Esophagus muscularis mucosa (tissue), 4 donors: ENCODE measurements at regions not wholly inside any gene's neighbourhood (a gene's known extent, or its start where the extent isn't known, plus 50 kb on each side); places are given as distances from the start of the nearest gene placed in this dataset.

Experiments
- EP300 ChIP-seq: sonication (generic); formaldehyde crosslinking; IDR thresholded peaks from one replicate; pipeline ENCODE4 v1.6.1; 2017; ENCODE audit warnings: antibody characterized with exemption
- POLR2A ChIP-seq: fragments of 450-650 bp; IDR thresholded peaks from one replicate; pipeline ENCODE4 v1.6.1; 2017; ENCODE audit warnings: antibody characterized with exemption, moderate library complexity, mild to moderate bottlenecking, low read depth
- POLR2AphosphoS5 ChIP-seq, 2 donors: sonication (generic); formaldehyde crosslinking; IDR thresholded peaks; one replicate each; pipeline ENCODE4 v1.6.1; 2017; ENCODE audit warnings: antibody characterized with exemption in 2 of 2
- TF ChIP-seq, protein P1 (sequence below), 3 experiments: fragments of 200-600 bp in 2 of 3; fragments of 450-650 bp in 1 of 3; sonication (generic) in 2 of 3; IDR thresholded peaks; one replicate each; pipeline ENCODE4 v1.5.1; 2017 to 2019; ENCODE audit warnings: antibody characterized with exemption in 3 of 3, mild to moderate bottlenecking in 2 of 3, moderate library complexity in 1 of 3

DNA sequence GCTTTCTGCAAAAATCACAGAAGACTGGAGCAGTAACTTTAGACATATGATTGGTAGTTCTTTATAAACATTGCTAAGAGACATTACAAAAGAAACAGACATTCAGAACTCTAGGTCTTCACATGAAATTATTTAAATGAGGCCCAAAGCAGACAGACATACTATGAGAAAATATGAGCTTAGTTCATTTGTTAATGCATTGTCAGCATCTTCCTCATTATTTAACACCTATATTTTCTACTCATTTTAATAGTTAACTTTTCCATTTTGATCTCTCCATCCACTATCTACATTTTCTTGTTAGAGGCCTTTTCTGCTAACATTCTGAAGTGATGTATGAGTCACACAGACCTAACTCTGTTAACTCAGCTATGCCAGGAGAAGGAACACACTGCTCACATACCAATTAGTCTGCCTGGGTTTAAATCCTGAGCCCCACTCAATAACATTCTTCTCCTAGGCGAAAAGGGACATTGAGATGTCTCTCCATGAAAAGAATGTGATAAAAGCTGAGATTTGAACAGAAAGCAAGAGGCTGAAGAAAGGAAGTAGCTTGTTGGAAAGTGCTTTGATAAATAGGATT is 400.3 kb upstream of the PKDCC start:
- no peak for TF ChIP-seq POLR2AphosphoS5 (IDR thresholded peaks at IDR 0.05)
- TF ChIP-seq, protein P1, sequence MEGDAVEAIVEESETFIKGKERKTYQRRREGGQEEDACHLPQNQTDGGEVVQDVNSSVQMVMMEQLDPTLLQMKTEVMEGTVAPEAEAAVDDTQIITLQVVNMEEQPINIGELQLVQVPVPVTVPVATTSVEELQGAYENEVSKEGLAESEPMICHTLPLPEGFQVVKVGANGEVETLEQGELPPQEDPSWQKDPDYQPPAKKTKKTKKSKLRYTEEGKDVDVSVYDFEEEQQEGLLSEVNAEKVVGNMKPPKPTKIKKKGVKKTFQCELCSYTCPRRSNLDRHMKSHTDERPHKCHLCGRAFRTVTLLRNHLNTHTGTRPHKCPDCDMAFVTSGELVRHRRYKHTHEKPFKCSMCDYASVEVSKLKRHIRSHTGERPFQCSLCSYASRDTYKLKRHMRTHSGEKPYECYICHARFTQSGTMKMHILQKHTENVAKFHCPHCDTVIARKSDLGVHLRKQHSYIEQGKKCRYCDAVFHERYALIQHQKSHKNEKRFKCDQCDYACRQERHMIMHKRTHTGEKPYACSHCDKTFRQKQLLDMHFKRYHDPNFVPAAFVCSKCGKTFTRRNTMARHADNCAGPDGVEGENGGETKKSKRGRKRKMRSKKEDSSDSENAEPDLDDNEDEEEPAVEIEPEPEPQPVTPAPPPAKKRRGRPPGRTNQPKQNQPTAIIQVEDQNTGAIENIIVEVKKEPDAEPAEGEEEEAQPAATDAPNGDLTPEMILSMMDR (IDR thresholded peaks at IDR 0.05) = no peak
- TF ChIP-seq POLR2A = no peak
- TF ChIP-seq EP300 = no peak
